SU-DHL-6 (cell line): ENCODE measurements at regions not wholly inside any gene's neighbourhood (a gene's known extent, or its start where the extent isn't known, plus 50 kb on each side); places are given as distances from the start of the nearest gene placed in this dataset.

Experiments used
- CTCF ChIP-seq: fragments of 200-600 bp; sonication (generic); IDR thresholded peaks from one replicate; pipeline ENCODE4 v1.5.1; 2017; ENCODE audit warnings: antibody characterized with exemption, mild to moderate bottlenecking, low read length, moderate library complexity; ENCODE audit not compliant: insufficient read depth, poor library complexity, severe bottlenecking
- EZH2phosphoT487 ChIP-seq: fragments of 200-600 bp; sonication (generic), shearing (Covaris generic); conservative IDR thresholded peaks from 2 replicates; pipeline ENCODE4 v1.6.1; 2018; ENCODE audit warnings: mild to moderate bottlenecking, antibody characterized with exemption, low read length, moderate library complexity, mixed read lengths

- no peak for TF ChIP-seq CTCF
- TF ChIP-seq EZH2phosphoT487: no peak
Measured at GRCh38 chr11:38510041-38510440, 1912.0 kb upstream of the RAG2 start.
